ENCODE measurements at regions not wholly inside any gene's neighbourhood (a gene's known extent, or its start where the extent isn't known, plus 50 kb on each side); places are given as distances from the start of the nearest gene placed in this dataset.

- H3K27me3 Mint-ChIP-seq (ENCODE audit: low read depth, poor library complexity), result no peaks in the 10 kb centered on the region
- H3K9me3 Mint-ChIP-seq, result peaks cover 3% of the 10 kb centered on the region
- H3K36me3 Mint-ChIP-seq (ENCODE audit: low read depth), result no peaks in the 10 kb centered on the region
- no peaks in the 10 kb centered on the region for H3K4me1 Mint-ChIP-seq
- TF ChIP-seq CTCF (IDR thresholded peaks at IDR 0.05), result no peak
- H3K27ac Mint-ChIP-seq, result no peak overlapping the region
- no peak for DNase-seq
- H3K4me3 Mint-ChIP-seq, result no peak overlapping the region
Observed at GRCh38 chrX:124940531-124940930, 379.1 kb upstream of the TEX13C start.

GRCh38 chrX:124954402-124954801 is 365.3 kb upstream of the TEX13C start:
- H3K36me3 Mint-ChIP-seq (ENCODE audit: low read depth), result no peaks in the 10 kb centered on the region
- TF ChIP-seq CTCF (IDR thresholded peaks at IDR 0.05), result no peak
- no peak overlapping the region for H3K27ac Mint-ChIP-seq
- no peak for DNase-seq
- H3K9me3 Mint-ChIP-seq, result no peaks in the 10 kb centered on the region
- no peaks in the 10 kb centered on the region for H3K27me3 Mint-ChIP-seq (ENCODE audit: low read depth, poor library complexity)
- no peak overlapping the region for H3K4me3 Mint-ChIP-seq
- H3K4me1 Mint-ChIP-seq, result peaks cover 18% of the 10 kb centered on the region

- H3K4me3 Mint-ChIP-seq, result no peak overlapping the region
- no peaks in the 10 kb centered on the region for H3K36me3 Mint-ChIP-seq (ENCODE audit: low read depth)
- H3K9me3 Mint-ChIP-seq, result no peaks in the 10 kb centered on the region
- no peak for TF ChIP-seq CTCF (IDR thresholded peaks at IDR 0.05)
- H3K4me1 Mint-ChIP-seq, result peaks cover under 1% of the 10 kb centered on the region
- DNase-seq, result no peak
- no peak overlapping the region for H3K27ac Mint-ChIP-seq
- no peaks in the 10 kb centered on the region for H3K27me3 Mint-ChIP-seq (ENCODE audit: low read depth, poor library complexity)
Observed at GRCh38 chrX:124960454-124960853, 359.2 kb upstream of the TEX13C start.

- Mint-ChIP-seq H3K27me3 (ENCODE audit: low read depth, poor library complexity) (no peaks in the 10 kb centered on the region), H3K36me3 (ENCODE audit: low read depth) (no peaks in the 10 kb centered on the region), H3K9me3 (no peaks in the 10 kb centered on the region), H3K27ac (no peak within 1 kb of the TSS), H3K4me1 (no peaks in the 10 kb centered on the region), H3K4me3 (no peak within 1 kb of the TSS)
- no peak for DNase-seq
- TF ChIP-seq CTCF (IDR thresholded peaks at IDR 0.05), result no peak
Observed at GRCh38 chrX:124963717-124964116, 356.0 kb upstream of the TEX13C start, which contains the start of gene TENM1. TENM1 (minus strand) TSS chrX:124963817.

GRCh38 chrX:124975456-124975855 is 344.2 kb upstream of the TEX13C start:
- Mint-ChIP-seq H3K27ac (no peak overlapping the region), H3K4me3 (no peak overlapping the region), H3K36me3 (ENCODE audit: low read depth) (peaks cover 8% of the 10 kb centered on the region), H3K9me3 (peaks cover 14% of the 10 kb centered on the region), H3K4me1 (no peaks in the 10 kb centered on the region), H3K27me3 (ENCODE audit: low read depth, poor library complexity) (no peaks in the 10 kb centered on the region)
- DNase-seq, result no peak
- no peak for TF ChIP-seq CTCF (IDR thresholded peaks at IDR 0.05)

- no peaks in the 10 kb centered on the region for H3K9me3 Mint-ChIP-seq
- no peak overlapping the region for H3K27ac Mint-ChIP-seq
- no peak for DNase-seq
- no peaks in the 10 kb centered on the region for H3K36me3 Mint-ChIP-seq (ENCODE audit: low read depth)
- no peak for TF ChIP-seq CTCF (IDR thresholded peaks at IDR 0.05)
- no peaks in the 10 kb centered on the region for H3K27me3 Mint-ChIP-seq (ENCODE audit: low read depth, poor library complexity)
- no peak overlapping the region for H3K4me3 Mint-ChIP-seq
- H3K4me1 Mint-ChIP-seq, result no peaks in the 10 kb centered on the region
Observed at GRCh38 chrX:124981420-124981819, 338.3 kb upstream of the TEX13C start.

All from nephron progenitor cell (in vitro differentiated cells).